Right lobe of liver (tissue), 6 donors: ENCODE measurements at regions not wholly inside any gene's neighbourhood (a gene's known extent, or its start where the extent isn't known, plus 50 kb on each side); places are given as distances from the start of the nearest gene placed in this dataset.
"Not testable (repeated sequence)": the region's sequence is repeated elsewhere in the genome, so short reads cannot be mapped to it uniquely, and the experiment has no call there.

Experiments
- ATAC-seq, 4 donors: fragments of 200-7000 bp; cut with Tn5 transposase; one replicate each; pipeline ENCODE4 v1.9.1; 2020; ENCODE audit warnings: mild to moderate bottlenecking in 4 of 4, moderate library complexity in 4 of 4
- DNase-seq, 3 donors: peaks; one replicate each; pipeline ENCODE4 v3.0.0-alpha.2; 2020
- H3K27ac ChIP-seq, 3 donors: fragments of 200-600 bp; one replicate each; pipeline ENCODE4 v1.8.0; 2022
- H3K27me3 ChIP-seq, 2 donors: fragments of 200-600 bp; one replicate each; pipeline ENCODE4 v1.8.0; 2022
- H3K36me3 ChIP-seq, 4 donors: fragments of 200-600 bp; sonication (generic) in 1 of 4; one replicate each; pipeline versions ENCODE4 v1.5.1 to v1.8.0; 2017 to 2022; ENCODE audit warnings: control low read depth in 1 of 4
- H3K4me1 ChIP-seq, 4 donors: fragments of 200-600 bp; sonication (generic) in 1 of 4; one replicate each; pipeline versions ENCODE4 v1.5.1 to v1.8.0; 2017 to 2022; ENCODE audit warnings: control low read depth in 1 of 4
- H3K4me3 ChIP-seq, 3 donors: fragments of 200-600 bp; one replicate each; pipeline ENCODE4 v1.8.0; 2022
- H3K9me3 ChIP-seq, 4 donors: fragments of 200-600 bp; sonication (generic) in 1 of 4; one replicate each; pipeline versions ENCODE4 v1.5.1 to v1.8.0; 2017 to 2022; ENCODE audit warnings: control low read depth in 1 of 4
- CTCF ChIP-seq, 4 donors: fragments of 200-600 bp in 3 of 4; fragments of 450-650 bp in 1 of 4; IDR thresholded peaks; one replicate each; pipeline versions ENCODE4 v1.5.1 to v1.8.0; 2016 to 2022; ENCODE audit warnings: antibody characterized with exemption in 4 of 4, mild to moderate bottlenecking in 2 of 4
- POLR2A ChIP-seq: fragments of 450-650 bp; IDR thresholded peaks from one replicate; pipeline ENCODE4 v1.6.1; 2017; ENCODE audit warnings: antibody characterized with exemption, mild to moderate bottlenecking
- WGBS: methylation state at CpG from one replicate; pipeline ENCODE4 v1.1.6; 2018; ENCODE audit warnings: low coverage, low lambda C conversion rate; ENCODE audit not compliant: insufficient coverage; ENCODE audit errors: missing lambda C conversion rate; 5-methylcytosine and 5-hydroxymethylcytosine counted together
- intact Hi-C, 2 donors: fragments of 100-400 bp; cut with DNase I; formaldehyde crosslinking; loops; one replicate each; pipeline versions ENCODE4 v1.11.2 to v1.14.1; 2022
- donor health status: DM: no; HTN: yes; CAD: no.
- donor health status: DM: no; HTN: no; CAD: no.
- donor health status: DM: no; HTN: no; CAD: no.
- donor health status: DM: no; HTN: yes; CAD: no.
- donor health status: DM: no; HTN: yes; CAD: no.

- intact Hi-C loops, result no loop called here
- Histone ChIP-seq H3K36me3 (no peaks in the 10 kb centered on the region), H3K4me3 (no peak overlapping the region), H3K27me3 (no peaks in the 10 kb centered on the region), H3K9me3 (no peaks in the 10 kb centered on the region), H3K27ac (no peak overlapping the region), H3K4me1 (no peaks in the 10 kb centered on the region)
- no peak for TF ChIP-seq CTCF (IDR thresholded peaks at IDR 0.05)
- TF ChIP-seq POLR2A, result no peak
- DNase-seq (no peak), ATAC-seq (no peak)
These were observed 510.0 kb upstream of the PHF14 start for GRCh38 chr7:10463701-10464100.

DNA sequence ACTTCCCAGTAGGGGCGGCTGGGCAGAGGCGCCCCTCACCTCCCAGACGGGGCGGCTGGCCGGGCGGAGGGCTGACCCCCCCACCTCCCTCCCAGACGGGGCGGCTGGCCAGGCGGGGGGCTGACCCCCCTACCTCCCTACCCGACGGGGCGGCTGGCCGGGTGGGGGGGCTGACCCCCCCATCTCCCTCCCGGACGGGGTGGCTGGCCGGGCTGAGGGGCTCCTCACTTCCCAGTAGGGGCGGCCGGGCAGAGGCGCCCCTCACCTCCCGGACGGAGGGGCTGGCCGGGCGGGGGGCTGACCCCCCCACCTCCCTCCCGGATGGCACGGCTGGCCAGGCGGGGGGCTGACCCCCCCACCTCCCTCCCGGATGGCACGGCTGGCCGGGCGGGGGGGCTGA, 508.1 kb upstream of the PHF14 start:
- ATAC-seq, intact Hi-C loops, H3K9me3 ChIP-seq, H3K4me1 ChIP-seq, H3K4me3 ChIP-seq, H3K27me3 ChIP-seq, H3K27ac ChIP-seq, H3K36me3 ChIP-seq, DNase-seq: not testable (repeated sequence)
- no CpG with 5 or more reads among the region's 30 CpGs for WGBS

DNA sequence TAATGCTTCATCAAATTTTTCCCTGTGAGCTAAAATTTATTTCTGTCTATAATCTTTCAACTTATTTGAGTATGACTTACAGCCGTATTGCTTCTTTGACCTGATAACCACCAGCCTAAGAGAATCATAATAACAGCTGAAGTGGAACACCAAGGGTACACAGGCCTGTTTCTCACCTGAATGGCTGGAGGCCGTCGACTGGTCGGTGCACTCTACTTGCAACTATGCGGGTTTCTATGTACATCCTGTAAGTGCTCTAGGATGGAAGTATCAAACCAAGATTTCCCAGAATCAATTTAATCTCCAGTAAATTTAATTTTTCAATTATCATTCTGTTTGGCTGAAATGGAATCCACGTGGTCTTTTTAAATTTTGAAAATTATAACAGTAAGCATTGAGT, 504.8 kb upstream of the PHF14 start:
- whole genome bisulfite sequencing, result 73% methylated on average over 6 of the region's 6 CpGs
- ATAC-seq, result no peak
- intact Hi-C loops, result no loop called here

GRCh38 chr7:10469476-10469875, 504.2 kb upstream of the PHF14 start:
- intact Hi-C loops, result no loop called here
- no peaks in the 10 kb centered on the region for H3K27me3 ChIP-seq
- H3K27ac ChIP-seq, result no peak overlapping the region
- TF ChIP-seq CTCF (IDR thresholded peaks at IDR 0.05) (no peak), POLR2A (no peak)
- H3K36me3 ChIP-seq, result no peaks in the 10 kb centered on the region
- H3K9me3 ChIP-seq, result no peaks in the 10 kb centered on the region
- no peak overlapping the region for H3K4me3 ChIP-seq
- 44% methylated on average over 7 of the region's 7 CpGs for WGBS
- DNase-seq (no peak), ATAC-seq (no peak)
- H3K4me1 ChIP-seq, result no peaks in the 10 kb centered on the region

More for the DNA sequence above, 504.8 kb upstream of the PHF14 start:
- no peaks in the 10 kb centered on the region for H3K9me3 ChIP-seq
- H3K27me3 ChIP-seq, result no peaks in the 10 kb centered on the region
- H3K27ac ChIP-seq, result no peak overlapping the region
- H3K4me3 ChIP-seq, result no peak overlapping the region
- H3K36me3 ChIP-seq, result no peaks in the 10 kb centered on the region
- TF ChIP-seq CTCF (IDR thresholded peaks at IDR 0.05) (no peak), POLR2A (no peak)
- no peaks in the 10 kb centered on the region for H3K4me1 ChIP-seq
- DNase-seq, result no peak

GRCh38 chr7:10471280-10472058, 502.2 kb upstream of the PHF14 start:
- H3K9me3 ChIP-seq, result no peaks in the 10 kb centered on the region
- intact Hi-C loops, result no loop called here
- H3K4me3 ChIP-seq, result no peak overlapping the region
- no peak for ATAC-seq
- TF ChIP-seq POLR2A, result no peak
- no peak for TF ChIP-seq CTCF (IDR thresholded peaks at IDR 0.05)
- no peaks in the 10 kb centered on the region for H3K36me3 ChIP-seq
- H3K4me1 ChIP-seq, result no peaks in the 10 kb centered on the region
- no peaks in the 10 kb centered on the region for H3K27me3 ChIP-seq
- no peak overlapping the region for H3K27ac ChIP-seq
- DNase-seq, result no peak
- WGBS, result 40% methylated on average over 2 of the region's 2 CpGs
